Activated T-cell treated with anti-CD3 and anti-CD28 coated beads, Interleukin-2, amount 50 U/mL, for 4 hours (primary cell): ENCODE measurements at regions not wholly inside any gene's neighbourhood (a gene's known extent, or its start where the extent isn't known, plus 50 kb on each side); places are given as distances from the start of the nearest gene placed in this dataset.

Experiments used
- ATAC-seq, 2 donors: fragments of 200-7000 bp; cut with Tn5 transposase; one replicate each; pipeline ENCODE4 v1.10.0; 2021
- DNase-seq: peaks from one replicate; pipeline ENCODE4 v3.0.0-alpha.2; 2020
- H3K27me3 Mint-ChIP-seq: one replicate; pipeline ENCODE4 v1.8.0; 2021; ENCODE audit warnings: low read depth, mixed read lengths
- H3K36me3 Mint-ChIP-seq: one replicate; pipeline ENCODE4 v1.8.0; 2022; ENCODE audit warnings: mixed read lengths; ENCODE audit not compliant: insufficient read depth
- H3K4me1 Mint-ChIP-seq: one replicate; pipeline ENCODE4 v1.8.0; 2021; ENCODE audit warnings: low read depth, mixed read lengths
- H3K4me3 Mint-ChIP-seq: one replicate; pipeline ENCODE4 v1.8.0; 2021; ENCODE audit warnings: mild to moderate bottlenecking, moderate library complexity, mixed read lengths
- H3K9me3 Mint-ChIP-seq: one replicate; pipeline ENCODE4 v1.8.0; 2021; ENCODE audit warnings: mixed read lengths

- ATAC-seq = no peak
- Mint-ChIP-seq H3K27me3 (no peaks in the 10 kb centered on the region), H3K9me3 (no peaks in the 10 kb centered on the region), H3K36me3 (no peaks in the 10 kb centered on the region), H3K4me1 (no peaks in the 10 kb centered on the region), H3K4me3 (no peak overlapping the region)
- DNase-seq = no peak
Observed at GRCh38 chr13:105569816-105570215, 965.6 kb downstream of the EFNB2 start.

GRCh38 chr13:105567951-105568525 is 967.4 kb downstream of the EFNB2 start:
- DNase-seq = no peak
- Mint-ChIP-seq H3K36me3 (no peaks in the 10 kb centered on the region), H3K4me3 (no peak overlapping the region), H3K27me3 (no peaks in the 10 kb centered on the region), H3K9me3 (no peaks in the 10 kb centered on the region), H3K4me1 (no peaks in the 10 kb centered on the region)
- no peak for ATAC-seq

GRCh38 chr13:105565136-105565727 is 970.2 kb downstream of the EFNB2 start:
- H3K4me3 Mint-ChIP-seq = no peak overlapping the region
- ATAC-seq (no peak), DNase-seq (no peak)
- H3K9me3 Mint-ChIP-seq = no peaks in the 10 kb centered on the region
- no peaks in the 10 kb centered on the region for H3K4me1 Mint-ChIP-seq
- no peaks in the 10 kb centered on the region for H3K27me3 Mint-ChIP-seq
- H3K36me3 Mint-ChIP-seq = no peaks in the 10 kb centered on the region

- Mint-ChIP-seq H3K4me3 (no peak overlapping the region), H3K4me1 (no peaks in the 10 kb centered on the region), H3K27me3 (no peaks in the 10 kb centered on the region), H3K9me3 (peaks cover 4% of the 10 kb centered on the region), H3K36me3 (no peaks in the 10 kb centered on the region)
- ATAC-seq (no peak), DNase-seq (no peak)
Observed at GRCh38 chr13:105552078-105552477, 983.4 kb downstream of the EFNB2 start.

GRCh38 chr13:105547851-105548250 is 987.6 kb downstream of the EFNB2 start:
- H3K36me3 Mint-ChIP-seq = no peaks in the 10 kb centered on the region
- H3K27me3 Mint-ChIP-seq = no peaks in the 10 kb centered on the region
- no peaks in the 10 kb centered on the region for H3K9me3 Mint-ChIP-seq
- H3K4me3 Mint-ChIP-seq = no peak overlapping the region
- ATAC-seq = no peak
- no peaks in the 10 kb centered on the region for H3K4me1 Mint-ChIP-seq
- no peak for DNase-seq

GRCh38 chr13:105545811-105546210 is 989.7 kb downstream of the EFNB2 start:
- no peaks in the 10 kb centered on the region for H3K4me1 Mint-ChIP-seq
- no peaks in the 10 kb centered on the region for H3K36me3 Mint-ChIP-seq
- H3K27me3 Mint-ChIP-seq = no peaks in the 10 kb centered on the region
- H3K9me3 Mint-ChIP-seq = no peaks in the 10 kb centered on the region
- H3K4me3 Mint-ChIP-seq = no peak overlapping the region
- DNase-seq (no peak), ATAC-seq (no peak)

- H3K36me3 Mint-ChIP-seq = no peaks in the 10 kb centered on the region
- H3K27me3 Mint-ChIP-seq = no peaks in the 10 kb centered on the region
- no peak for DNase-seq
- ATAC-seq = peak; percentile 23 to 73
- no peaks in the 10 kb centered on the region for H3K9me3 Mint-ChIP-seq
- no peaks in the 10 kb centered on the region for H3K4me1 Mint-ChIP-seq
- no peak overlapping the region for H3K4me3 Mint-ChIP-seq
Observed at GRCh38 chr13:105543742-105544141, 991.7 kb downstream of the EFNB2 start.

GRCh38 chr13:105541565-105541964 is 993.9 kb downstream of the EFNB2 start:
- ATAC-seq (no peak), DNase-seq (no peak)
- Mint-ChIP-seq H3K27me3 (no peaks in the 10 kb centered on the region), H3K4me3 (no peak overlapping the region), H3K9me3 (no peaks in the 10 kb centered on the region), H3K4me1 (no peaks in the 10 kb centered on the region), H3K36me3 (no peaks in the 10 kb centered on the region)

- H3K27me3 Mint-ChIP-seq = no peaks in the 10 kb centered on the region
- no peak overlapping the region for H3K4me3 Mint-ChIP-seq
- no peak for DNase-seq
- no peaks in the 10 kb centered on the region for H3K4me1 Mint-ChIP-seq
- ATAC-seq = no peak
- H3K9me3 Mint-ChIP-seq = no peaks in the 10 kb centered on the region
- no peaks in the 10 kb centered on the region for H3K36me3 Mint-ChIP-seq
Observed at GRCh38 chr13:105538346-105538745, 997.1 kb downstream of the EFNB2 start.

- DNase-seq = no peak
- Mint-ChIP-seq H3K27me3 (no peaks in the 10 kb centered on the region), H3K4me1 (no peaks in the 10 kb centered on the region), H3K9me3 (peaks cover 3% of the 10 kb centered on the region), H3K4me3 (no peak overlapping the region), H3K36me3 (no peaks in the 10 kb centered on the region)
- ATAC-seq = no peak
Observed at GRCh38 chr13:105537113-105537512, 998.3 kb downstream of the EFNB2 start.

GRCh38 chr13:105530468-105530867 is 1005.0 kb downstream of the EFNB2 start:
- ATAC-seq = no peak
- H3K36me3 Mint-ChIP-seq = no peaks in the 10 kb centered on the region
- H3K4me3 Mint-ChIP-seq = no peak overlapping the region
- DNase-seq = no peak
- H3K4me1 Mint-ChIP-seq = no peaks in the 10 kb centered on the region
- peaks cover 5% of the 10 kb centered on the region for H3K9me3 Mint-ChIP-seq
- peaks cover 2% of the 10 kb centered on the region for H3K27me3 Mint-ChIP-seq

- ATAC-seq (no peak), DNase-seq (no peak)
- Mint-ChIP-seq H3K4me3 (no peak overlapping the region), H3K9me3 (peaks cover 7% of the 10 kb centered on the region), H3K36me3 (no peaks in the 10 kb centered on the region), H3K27me3 (peaks cover 2% of the 10 kb centered on the region), H3K4me1 (no peaks in the 10 kb centered on the region)
Observed at GRCh38 chr13:105527127-105527526, 1008.3 kb downstream of the EFNB2 start.

GRCh38 chr13:105519771-105520170 is 1015.7 kb downstream of the EFNB2 start:
- H3K36me3 Mint-ChIP-seq = no peaks in the 10 kb centered on the region
- ATAC-seq (no peak), DNase-seq (no peak)
- no peak overlapping the region for H3K4me3 Mint-ChIP-seq
- no peaks in the 10 kb centered on the region for H3K9me3 Mint-ChIP-seq
- no peaks in the 10 kb centered on the region for H3K27me3 Mint-ChIP-seq
- H3K4me1 Mint-ChIP-seq = no peaks in the 10 kb centered on the region

- ATAC-seq (no peak), DNase-seq (no peak)
- no peaks in the 10 kb centered on the region for H3K27me3 Mint-ChIP-seq
- H3K9me3 Mint-ChIP-seq = no peaks in the 10 kb centered on the region
- H3K36me3 Mint-ChIP-seq = no peaks in the 10 kb centered on the region
- H3K4me1 Mint-ChIP-seq = no peaks in the 10 kb centered on the region
- H3K4me3 Mint-ChIP-seq = no peak overlapping the region
Observed at GRCh38 chr13:105518086-105518485, 1017.4 kb downstream of the EFNB2 start.

- no peaks in the 10 kb centered on the region for H3K27me3 Mint-ChIP-seq
- H3K9me3 Mint-ChIP-seq = no peaks in the 10 kb centered on the region
- DNase-seq = no peak
- no peaks in the 10 kb centered on the region for H3K36me3 Mint-ChIP-seq
- no peak for ATAC-seq
- H3K4me3 Mint-ChIP-seq = no peak overlapping the region
- H3K4me1 Mint-ChIP-seq = no peaks in the 10 kb centered on the region
Observed at GRCh38 chr13:105514401-105514800, 1021.1 kb downstream of the EFNB2 start.
